ENCODE measurements at regions not wholly inside any gene's neighbourhood (a gene's known extent, or its start where the extent isn't known, plus 50 kb on each side); places are given as distances from the start of the nearest gene placed in this dataset.

DNA sequence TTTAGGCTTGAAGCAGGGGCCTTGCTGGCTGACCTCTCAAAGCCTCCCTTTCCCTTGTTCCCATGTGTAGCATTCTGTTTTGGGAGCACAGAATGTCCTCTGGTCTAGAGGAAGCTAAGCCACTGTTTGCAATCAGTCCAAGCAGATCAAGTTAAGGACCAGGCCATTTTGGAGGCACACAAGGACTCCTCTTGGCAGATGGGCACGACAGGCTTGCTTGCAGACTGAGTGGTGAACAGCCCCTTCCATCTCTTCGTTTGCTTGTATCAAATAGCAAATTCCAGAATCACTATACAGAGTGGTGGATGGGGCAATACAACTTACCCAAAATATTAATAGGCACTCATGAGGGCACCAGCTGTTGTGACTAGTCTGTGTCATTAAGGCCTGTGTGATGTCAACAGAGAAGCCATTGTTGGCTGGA is 215.5 kb upstream of the SERP2 start:
- H3K9me3 Mint-ChIP-seq = peaks cover 0 to 1% (median 0%) of the 10 kb centered on the region in 7 donors
- H3K4me2 ChIP-seq (replicated peaks; ENCODE audit: extremely low read depth, low read length, poor library complexity, severe bottlenecking) = no peak overlapping the region
- no peak overlapping the region for H3K4me3 ChIP-seq (replicated peaks in 1 of 3; ENCODE audit: low read depth in 2 of 3, low read length in 3 of 3)
- H3K9ac ChIP-seq (ENCODE audit: insufficient read depth, low read length, poor library complexity, severe bottlenecking) = no peak overlapping the region
- peaks cover 16% of the 10 kb centered on the region for H3K4me1 Mint-ChIP-seq
- no peaks in the 10 kb centered on the region for H4K20me1 ChIP-seq (ENCODE audit: insufficient read depth, low read length)
- no peaks in the 10 kb centered on the region for H3K36me3 Mint-ChIP-seq
- H2AFZ ChIP-seq (ENCODE audit: insufficient read depth, low read depth, low read length, poor library complexity, severe bottlenecking) = no peak overlapping the region
- intact Hi-C loops (cut with micrococcal nuclease) = no loop called here
- peaks cover 1 to 8% (median 5%) of the 10 kb centered on the region in 3 donors for H3K27me3 Mint-ChIP-seq (ENCODE audit: low read depth in 3 of 3)
- H3K36me3 ChIP-seq (replicated peaks in 1 of 2; ENCODE audit: control insufficient read depth in 1 of 2, insufficient read depth in 2 of 2, low read length in 2 of 2) = no peaks in the 10 kb centered on the region
- no peaks in the 10 kb centered on the region for H3K4me1 ChIP-seq (ENCODE audit: control insufficient read depth in 1 of 2, insufficient read depth in 2 of 2, low read length in 2 of 2)
- no peaks in the 10 kb centered on the region for H3K27me3 ChIP-seq (ENCODE audit: control insufficient read depth in 2 of 2, insufficient read depth in 2 of 2, low read length in 2 of 2)
- no peak for TF ChIP-seq CTCF (IDR thresholded peaks at IDR 0.05)
- no peak overlapping the region for H3K27ac ChIP-seq (ENCODE audit: low read depth in 1 of 2, low read length in 2 of 2)
- H3K79me2 ChIP-seq (ENCODE audit: insufficient read depth, low read length) = no peaks in the 10 kb centered on the region
- H3K4me3 Mint-ChIP-seq = no peak overlapping the region
- H3K9me3 ChIP-seq (replicated peaks in 1 of 2; ENCODE audit: control insufficient read depth in 1 of 2, insufficient read depth in 1 of 2, low read length in 2 of 2) = no peaks in the 10 kb centered on the region
- peak overlapping the region in 1 of 7 donors; percentile 8 for H3K27ac Mint-ChIP-seq
- 100% methylated on average over 1 of the region's 2 CpGs for WGBS (ENCODE audit: insufficient coverage)
- DNase-seq = no peak

- H4K20me1 ChIP-seq (ENCODE audit: insufficient read depth, low read length) = no peaks in the 10 kb centered on the region
- no peaks in the 10 kb centered on the region for H3K36me3 ChIP-seq (replicated peaks in 1 of 2; ENCODE audit: control insufficient read depth in 1 of 2, insufficient read depth in 2 of 2, low read length in 2 of 2)
- Mint-ChIP-seq H3K9me3 (peaks cover 0 to 1% (median 0%) of the 10 kb centered on the region in 7 donors), H3K4me1 (peaks cover 16% of the 10 kb centered on the region), H3K27me3 (ENCODE audit: low read depth in 3 of 3) (peaks cover 1 to 8% (median 5%) of the 10 kb centered on the region in 3 donors), H3K36me3 (no peaks in the 10 kb centered on the region), H3K27ac (no peak overlapping the region), H3K4me3 (no peak overlapping the region)
- H3K79me2 ChIP-seq (ENCODE audit: insufficient read depth, low read length) = no peaks in the 10 kb centered on the region
- no peak overlapping the region for H3K4me3 ChIP-seq (replicated peaks in 1 of 3; ENCODE audit: low read depth in 2 of 3, low read length in 3 of 3)
- H3K4me1 ChIP-seq (ENCODE audit: control insufficient read depth in 1 of 2, insufficient read depth in 2 of 2, low read length in 2 of 2) = no peaks in the 10 kb centered on the region
- H3K27ac ChIP-seq (ENCODE audit: low read depth in 1 of 2, low read length in 2 of 2) = no peak overlapping the region
- H3K27me3 ChIP-seq (ENCODE audit: control insufficient read depth in 2 of 2, insufficient read depth in 2 of 2, low read length in 2 of 2) = no peaks in the 10 kb centered on the region
- no peaks in the 10 kb centered on the region for H3K9me3 ChIP-seq (replicated peaks in 1 of 2; ENCODE audit: control insufficient read depth in 1 of 2, insufficient read depth in 1 of 2, low read length in 2 of 2)
- DNase-seq = no peak
- H3K4me2 ChIP-seq (replicated peaks; ENCODE audit: extremely low read depth, low read length, poor library complexity, severe bottlenecking) = no peak overlapping the region
- no peak overlapping the region for H3K9ac ChIP-seq (ENCODE audit: insufficient read depth, low read length, poor library complexity, severe bottlenecking)
- H2AFZ ChIP-seq (ENCODE audit: insufficient read depth, low read depth, low read length, poor library complexity, severe bottlenecking) = no peak overlapping the region
- intact Hi-C loops (cut with micrococcal nuclease) = no loop called here
- TF ChIP-seq CTCF (IDR thresholded peaks at IDR 0.05) = no peak
- WGBS (ENCODE audit: insufficient coverage) = 97% methylated on average over 12 of the region's 15 CpGs
These were observed 214.6 kb upstream of the SERP2 start for GRCh38 chr13:44158881-44159632.
